ENCODE measurements at regions not wholly inside any gene's neighbourhood (a gene's known extent, or its start where the extent isn't known, plus 50 kb on each side); places are given as distances from the start of the nearest gene placed in this dataset.
"Not testable (repeated sequence)": the region's sequence is repeated elsewhere in the genome, so short reads cannot be mapped to it uniquely, and the experiment has no call there.

GRCh38 chr4:124943145-124943889, 230.8 kb upstream of the ANKRD50 start:
- DNase-seq (ENCODE audit: low read depth) = peak; percentile 59

DNA sequence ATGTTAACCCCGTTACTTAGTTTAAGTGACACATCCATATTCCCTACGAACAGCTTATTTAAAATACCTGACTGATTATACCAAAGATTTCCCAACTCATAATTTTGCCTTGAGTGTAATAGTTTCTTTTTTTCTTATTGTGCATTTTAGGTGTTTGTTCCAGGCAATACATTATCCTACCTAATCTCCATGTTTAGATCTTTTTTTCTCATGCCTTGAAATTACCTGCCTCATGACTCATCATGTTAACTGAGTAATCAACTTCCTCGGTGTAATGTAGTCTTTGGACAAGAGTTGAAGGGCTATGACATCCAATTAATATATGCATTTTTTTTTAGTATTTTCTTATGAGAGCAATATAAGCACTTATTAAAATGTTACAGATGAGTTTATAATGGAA, 228.7 kb upstream of the ANKRD50 start:
- DNase-seq (ENCODE audit: low read depth) = no peak

- DNase-seq (ENCODE audit: low read depth) = peak; percentile 96
Measured at GRCh38 chr4:124940387-124940786, 227.9 kb upstream of the ANKRD50 start.

DNA sequence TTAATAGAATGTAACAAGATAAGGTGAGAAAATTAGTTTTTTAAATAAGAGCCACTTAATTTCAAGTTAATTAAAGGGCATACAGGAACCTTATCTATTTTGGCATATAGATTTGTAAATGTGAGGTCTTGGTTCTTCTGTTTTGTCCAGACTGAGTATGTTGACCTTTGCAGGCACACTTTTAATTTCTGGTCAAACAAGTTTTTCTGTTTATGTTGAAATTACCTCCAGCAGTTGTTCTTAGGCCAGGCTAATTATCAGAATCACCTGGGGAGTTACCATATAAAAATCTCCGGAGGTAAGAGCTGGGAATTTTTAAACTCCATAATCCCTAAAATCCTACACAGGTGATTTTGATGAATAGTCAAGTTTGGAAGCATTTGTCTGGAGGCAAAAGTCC, 227.4 kb upstream of the ANKRD50 start:
- DNase-seq (ENCODE audit: low read depth) = no peak

DNA sequence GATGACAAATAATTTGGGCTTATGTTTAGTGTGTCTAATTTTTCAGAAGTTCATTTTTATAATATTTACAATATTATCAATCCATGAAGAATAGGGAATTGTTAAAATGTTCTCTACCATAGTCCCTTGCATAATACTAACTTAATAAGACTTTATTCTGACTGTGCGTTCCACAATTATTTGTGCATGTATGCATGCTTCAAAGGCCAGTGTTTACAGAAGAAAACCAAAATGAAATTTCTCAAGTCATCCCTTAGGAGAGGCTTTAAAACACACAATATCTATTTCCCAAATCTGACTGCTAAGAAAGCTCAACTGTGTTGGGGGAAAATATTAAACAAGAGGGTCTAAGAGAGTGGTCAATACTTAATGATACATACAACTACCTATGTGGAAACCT, 226.3 kb upstream of the ANKRD50 start:
- DNase-seq (ENCODE audit: low read depth) = no peak

DNA sequence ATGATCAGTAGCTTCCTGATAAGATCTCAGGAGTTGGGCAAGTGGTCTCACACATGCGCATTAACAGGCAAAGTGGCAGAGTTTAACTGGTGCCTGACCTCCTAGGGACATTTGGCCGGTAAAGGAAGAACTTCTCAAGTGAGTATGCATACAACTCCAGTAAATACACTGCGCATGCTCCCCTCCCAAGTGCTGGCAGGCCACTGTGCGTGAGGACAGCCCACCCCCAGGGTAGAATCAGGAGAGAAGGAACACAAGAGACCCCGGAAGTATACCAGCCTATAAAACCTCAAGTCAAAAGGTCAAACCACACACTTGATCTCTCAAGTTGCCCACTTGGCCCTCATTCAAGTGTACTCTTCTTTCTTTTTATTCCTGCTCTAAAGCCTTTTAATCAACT, 225.5 kb upstream of the ANKRD50 start:
- no peak for DNase-seq (ENCODE audit: low read depth)

DNA sequence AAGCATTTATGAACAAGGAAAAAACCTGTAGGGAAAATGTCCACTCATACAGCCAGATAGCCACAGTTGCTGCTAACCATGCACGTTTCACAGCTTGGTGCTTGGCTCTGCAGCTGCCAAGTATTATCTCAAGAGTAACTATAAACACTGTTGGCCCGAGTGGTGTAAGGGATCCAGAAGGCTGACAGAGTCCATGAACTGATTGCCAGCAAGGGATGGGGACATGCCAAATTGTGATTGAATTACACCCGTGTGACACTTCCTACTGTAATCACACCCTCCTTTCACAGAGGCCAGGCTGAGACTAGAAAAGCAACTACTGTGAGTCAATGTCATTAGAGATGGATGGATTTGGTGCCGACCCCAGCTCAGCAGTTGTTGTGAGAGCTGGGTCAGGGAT, 223.9 kb upstream of the ANKRD50 start:
- peak; percentile 61 for DNase-seq (ENCODE audit: low read depth)

DNA sequence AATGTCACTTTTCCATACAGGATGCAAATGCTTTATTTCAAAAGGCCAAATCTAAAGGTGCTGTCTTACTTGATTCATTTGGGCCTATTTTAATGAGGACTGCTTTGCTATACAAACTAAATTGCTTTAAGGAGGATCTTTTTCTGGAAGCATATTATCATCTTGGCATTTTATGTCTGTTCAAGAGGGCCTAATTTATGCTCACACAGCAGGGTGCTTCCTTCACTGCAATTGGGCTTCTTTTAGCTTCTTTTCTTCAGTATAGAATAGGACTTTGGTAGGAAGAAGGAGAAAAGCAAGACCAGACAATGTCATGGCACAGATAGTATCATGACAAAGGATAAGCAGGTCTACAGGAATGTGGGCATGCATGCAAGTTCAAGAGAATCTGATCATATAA, 222.4 kb upstream of the ANKRD50 start:
- DNase-seq (ENCODE audit: low read depth) = no peak

DNA sequence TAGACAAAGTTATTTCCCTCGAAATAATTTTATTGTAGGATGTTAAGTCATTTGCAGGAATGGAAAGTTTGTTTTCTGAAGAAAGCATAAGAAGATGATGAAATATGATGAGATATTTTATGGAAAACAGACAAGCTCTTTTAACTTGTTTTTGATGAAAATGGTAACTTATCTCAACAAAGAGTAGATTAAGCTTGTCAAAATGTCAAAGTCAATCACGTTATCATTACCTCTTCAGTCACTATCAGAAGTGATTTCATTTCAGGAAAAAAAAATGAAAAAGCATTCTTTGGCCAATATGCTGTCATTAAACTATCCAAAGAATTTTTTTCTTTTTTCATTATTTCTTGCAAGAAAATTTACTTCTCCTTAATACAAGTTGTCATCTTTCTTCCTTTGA, 221.0 kb upstream of the ANKRD50 start:
- DNase-seq (ENCODE audit: low read depth) = no peak

GRCh38 chr4:124932447-124932846, 219.9 kb upstream of the ANKRD50 start:
- DNase-seq (ENCODE audit: low read depth) = no peak

- peak; percentile 29 for DNase-seq (ENCODE audit: low read depth)
Measured at GRCh38 chr4:124931050-124931449, 218.5 kb upstream of the ANKRD50 start.

DNA sequence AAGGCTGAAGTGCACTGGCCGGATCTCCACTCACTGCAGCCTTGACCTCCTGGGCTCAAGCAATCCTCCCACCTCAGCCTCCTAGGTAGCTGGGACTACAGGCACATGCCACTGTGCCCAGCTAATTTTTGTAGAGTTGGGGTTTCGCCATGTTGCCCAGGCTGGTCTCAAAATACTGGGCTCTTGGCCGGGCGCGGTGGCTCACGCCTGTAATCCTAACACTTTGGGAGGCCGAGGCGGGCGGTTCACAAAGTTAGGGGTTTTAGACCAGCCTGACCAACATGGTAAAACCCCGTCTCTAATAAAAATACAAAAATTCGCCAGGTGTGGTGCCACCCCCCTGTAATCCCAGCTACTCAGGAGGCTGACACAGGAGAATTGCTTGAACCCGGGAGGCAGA, 210.2 kb upstream of the ANKRD50 start:
- DNase-seq (ENCODE audit: low read depth) = not testable (repeated sequence)

DNA sequence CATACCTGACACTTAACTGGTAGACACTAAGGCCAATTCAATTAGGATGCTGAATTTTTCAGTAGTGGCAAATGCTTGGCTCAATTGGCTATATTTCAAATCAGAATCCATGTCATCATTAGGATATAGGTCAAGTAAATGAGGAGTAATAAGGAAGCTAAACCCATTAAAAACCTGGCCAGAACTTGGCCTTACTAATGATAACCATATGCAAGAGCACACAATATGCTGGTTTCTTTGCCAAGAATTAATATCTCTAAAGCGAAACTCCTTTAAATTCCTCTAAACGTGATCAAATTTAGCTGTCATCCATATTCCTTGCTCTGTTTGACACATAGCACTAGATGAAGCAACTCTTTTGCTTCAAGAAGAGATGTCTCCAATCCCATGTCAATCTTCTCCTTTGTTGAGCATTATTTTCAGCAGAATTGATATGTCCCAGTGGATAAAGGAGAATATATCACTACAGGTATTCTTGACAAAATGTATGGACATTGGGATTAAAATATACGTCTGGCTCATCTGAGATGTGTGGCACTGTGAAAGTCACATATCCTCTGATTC, 206.1 kb upstream of the ANKRD50 start:
- DNase-seq (ENCODE audit: low read depth) = no peak

GRCh38 chr4:124915073-124915472, 202.5 kb upstream of the ANKRD50 start:
- DNase-seq (ENCODE audit: low read depth) = no peak

DNA sequence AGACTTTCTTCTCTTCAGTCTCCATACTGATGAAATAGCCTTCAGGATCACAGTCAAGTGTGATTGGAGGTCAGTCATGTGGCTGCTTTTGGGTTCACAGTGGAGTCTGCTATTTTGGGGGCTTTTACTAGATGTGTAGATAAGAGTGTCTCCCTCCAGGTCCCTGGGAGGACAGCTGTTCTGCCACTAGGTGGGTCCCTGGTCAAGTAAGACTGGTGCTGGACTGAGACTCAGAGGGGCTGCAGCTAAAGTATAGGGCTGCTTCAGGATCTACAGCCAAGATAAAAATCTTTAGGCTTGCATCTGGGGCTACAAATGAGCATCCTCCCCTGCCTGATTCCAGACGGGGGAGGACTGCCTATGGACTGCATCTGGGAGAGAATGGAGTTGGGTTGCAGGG, 200.7 kb upstream of the ANKRD50 start:
- DNase-seq (ENCODE audit: low read depth) = no peak

GRCh38 chr4:124910327-124910726, 197.8 kb upstream of the ANKRD50 start:
- no peak for DNase-seq (ENCODE audit: low read depth)

DNA sequence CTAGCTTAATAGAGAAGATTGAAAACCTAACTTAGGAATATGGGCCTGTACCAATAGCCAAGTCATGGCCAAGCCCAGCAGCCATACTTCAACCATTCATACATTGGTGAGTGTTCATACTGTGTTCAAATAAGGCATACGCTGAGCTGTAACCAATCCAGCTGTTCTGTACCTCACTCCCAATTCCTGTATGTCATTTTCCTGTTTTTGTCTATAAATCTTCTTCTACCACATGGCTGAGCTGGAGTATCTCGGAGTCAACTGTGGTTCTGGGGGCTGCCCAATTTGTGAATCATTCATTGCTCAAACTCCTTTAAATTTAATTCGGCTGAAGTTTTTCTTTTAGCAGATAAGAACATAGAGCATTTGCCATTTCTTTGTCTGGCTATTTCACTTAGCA, 195.3 kb upstream of the ANKRD50 start:
- no peak for DNase-seq (ENCODE audit: low read depth)

- DNase-seq (ENCODE audit: low read depth) = no peak
Measured at GRCh38 chr4:124905441-124905840, 192.9 kb upstream of the ANKRD50 start.

DNA sequence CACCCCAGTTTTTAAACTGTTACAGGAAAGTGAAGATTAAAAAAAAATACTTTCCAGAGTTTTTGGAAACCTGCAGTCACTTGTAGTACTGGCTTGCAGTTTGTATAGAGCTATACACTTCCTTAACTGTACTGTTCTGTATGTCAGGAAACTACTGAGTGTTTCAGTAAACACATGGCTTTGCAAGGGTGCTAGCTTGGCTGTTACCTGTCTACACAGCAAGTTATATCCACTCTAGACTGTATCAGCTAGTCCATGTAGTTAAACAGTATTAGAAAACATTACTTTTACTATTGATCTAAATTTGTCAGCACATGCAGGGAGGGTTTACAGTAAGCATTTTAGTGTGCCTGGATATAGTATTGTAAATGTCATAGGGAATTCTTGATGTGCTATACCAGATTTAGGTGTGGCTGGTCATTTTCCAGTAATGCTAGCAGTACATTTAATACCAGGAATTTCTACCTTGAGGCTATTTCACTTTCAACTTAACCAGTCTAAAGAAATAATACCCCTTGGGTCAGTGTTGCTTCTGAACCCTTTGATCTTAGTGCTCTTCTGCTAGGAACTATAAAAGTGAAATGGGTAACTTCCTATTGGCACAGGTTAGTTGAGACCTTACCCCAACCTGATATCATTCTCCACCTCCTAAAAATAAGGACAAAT, 192.3 kb upstream of the ANKRD50 start:
- no peak for DNase-seq (ENCODE audit: low read depth)

GRCh38 chr4:124903995-124904722, 191.6 kb upstream of the ANKRD50 start:
- peak; percentile 41 for DNase-seq (ENCODE audit: low read depth)

- DNase-seq (ENCODE audit: low read depth) = no peak
Measured at GRCh38 chr4:124902001-124902515, 189.5 kb upstream of the ANKRD50 start.

DNA sequence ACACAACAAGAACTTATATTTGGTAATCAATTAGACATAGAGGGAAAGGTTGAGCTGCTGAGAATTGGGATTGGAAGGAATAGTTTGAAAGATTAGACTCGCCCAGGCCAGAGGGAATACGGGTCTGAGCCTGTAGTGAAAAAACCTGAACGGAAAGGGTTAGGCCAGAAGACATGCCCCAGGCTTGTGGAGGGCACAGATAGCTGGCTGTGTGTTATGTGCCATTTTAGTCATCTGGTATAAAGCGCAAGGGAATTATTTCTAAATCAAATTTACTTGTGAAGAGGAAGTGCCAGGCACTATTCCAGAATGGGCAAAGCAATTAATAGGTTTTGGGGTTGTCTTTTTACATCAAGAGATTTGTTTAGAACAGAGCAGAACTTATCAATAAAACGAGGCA, 187.5 kb upstream of the ANKRD50 start:
- no peak for DNase-seq (ENCODE audit: low read depth)

DNA sequence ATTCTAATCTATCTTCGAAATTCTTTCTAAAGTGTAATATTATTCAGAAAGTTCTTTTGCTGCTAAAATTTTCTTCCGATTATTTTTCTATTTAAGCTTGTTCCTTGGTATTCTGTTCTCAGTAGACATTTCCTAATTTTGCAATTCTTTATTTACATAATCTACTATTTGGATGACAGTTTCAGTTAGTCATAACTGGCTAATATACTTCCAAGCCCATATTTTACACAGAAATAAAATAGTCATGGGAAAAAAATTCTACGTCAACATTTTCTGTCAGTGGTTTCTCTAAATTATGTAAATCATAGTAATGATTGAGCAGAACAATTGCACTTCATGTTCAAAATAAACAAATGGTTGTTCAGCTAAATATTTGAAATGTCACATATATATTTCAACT, 178.0 kb upstream of the ANKRD50 start:
- no peak for DNase-seq (ENCODE audit: low read depth)
